Lower leg skin (tissue), 4 donors: ENCODE measurements at regions not wholly inside any gene's neighbourhood (a gene's known extent, or its start where the extent isn't known, plus 50 kb on each side); places are given as distances from the start of the nearest gene placed in this dataset.

Source experiments
- DNase-seq, 2 donors: peaks; one replicate each; pipeline ENCODE4 v3.0.0-alpha.2; 2019; ENCODE audit warnings: low spot score in 2 of 2
- H3K4me3 ChIP-seq: fragments of 200-600 bp; sonication (generic); 2 replicates; pipeline ENCODE4 v1.5.1; 2017; ENCODE audit warnings: mild to moderate bottlenecking, low read depth; ENCODE audit not compliant: poor library complexity, severe bottlenecking
- CTCF ChIP-seq, 3 donors: fragments of 450-650 bp; IDR thresholded peaks; one replicate each; pipeline ENCODE4 v1.5.1; 2016; ENCODE audit warnings: antibody characterized with exemption in 3 of 3, mild to moderate bottlenecking in 3 of 3, moderate library complexity in 2 of 3
- POLR2A ChIP-seq, 2 donors: fragments of 450-650 bp; IDR thresholded peaks; one replicate each; pipeline ENCODE4 v1.6.1; 2016 to 2017; ENCODE audit warnings: antibody characterized with exemption in 2 of 2, mild to moderate bottlenecking in 1 of 2, moderate library complexity in 1 of 2
- WGBS, 2 donors: methylation state at CpG; one replicate each; pipeline ENCODE4 v1.1.5; 2018; 5-methylcytosine and 5-hydroxymethylcytosine counted together
- intact Hi-C: fragments of 100-400 bp; cut with DNase I; formaldehyde crosslinking; loops from one replicate; pipeline ENCODE4 v1.15.0; 2023; ENCODE audit warnings: low total_unique reads

- no peak overlapping the region for H3K4me3 ChIP-seq
- TF ChIP-seq CTCF (IDR thresholded peaks at IDR 0.05) (no peak), POLR2A (IDR thresholded peaks at IDR 0.05) (no peak)
- intact Hi-C loops: no loop called here
- DNase-seq: no peak
Observed at GRCh38 chr18:55120896-55121295, 161.6 kb upstream of the CCDC68 start.

GRCh38 chr18:55119434-55119833, 160.2 kb upstream of the CCDC68 start:
- TF ChIP-seq CTCF (IDR thresholded peaks at IDR 0.05) (no peak), POLR2A (IDR thresholded peaks at IDR 0.05) (no peak)
- DNase-seq: no peak
- no peak overlapping the region for H3K4me3 ChIP-seq
- 66 to 78% methylated on average over 6 of the region's 6 CpGs for WGBS, 2 donors
- intact Hi-C loops: no loop called here

- TF ChIP-seq CTCF (IDR thresholded peaks at IDR 0.05) (no peak), POLR2A (IDR thresholded peaks at IDR 0.05) (no peak)
- no peak for DNase-seq
- H3K4me3 ChIP-seq: no peak overlapping the region
- intact Hi-C loops: no loop called here
Observed at GRCh38 chr18:55119016-55119415, 159.8 kb upstream of the CCDC68 start.

- whole genome bisulfite sequencing, 2 donors: 63 to 68% methylated on average over 3 of the region's 3 CpGs
- no peak for TF ChIP-seq CTCF (IDR thresholded peaks at IDR 0.05)
- TF ChIP-seq POLR2A (IDR thresholded peaks at IDR 0.05): no peak
- intact Hi-C loops: no loop called here
- no peak overlapping the region for H3K4me3 ChIP-seq
- no peak for DNase-seq
Observed at GRCh38 chr18:55116863-55117262, 157.6 kb upstream of the CCDC68 start.

GRCh38 chr18:55115606-55116005, 156.3 kb upstream of the CCDC68 start:
- intact Hi-C loops: no loop called here
- H3K4me3 ChIP-seq: no peak overlapping the region
- TF ChIP-seq POLR2A (IDR thresholded peaks at IDR 0.05) (no peak), CTCF (IDR thresholded peaks at IDR 0.05) (no peak)
- 84 to 94% methylated on average over 2 of the region's 2 CpGs for WGBS, 2 donors
- DNase-seq: no peak

- intact Hi-C loops: no loop called here
- no peak for DNase-seq
- TF ChIP-seq POLR2A (IDR thresholded peaks at IDR 0.05) (no peak), CTCF (IDR thresholded peaks at IDR 0.05) (no peak)
- WGBS, 2 donors: 56 to 62% methylated on average over 1 of the region's 1 CpG
- no peak overlapping the region for H3K4me3 ChIP-seq
Observed at GRCh38 chr18:55114876-55115275, 155.6 kb upstream of the CCDC68 start.
